Hepatocyte (in vitro differentiated cells): ENCODE measurements at regions not wholly inside any gene's neighbourhood (a gene's known extent, or its start where the extent isn't known, plus 50 kb on each side); places are given as distances from the start of the nearest gene placed in this dataset.
"Not testable (repeated sequence)": the region's sequence is repeated elsewhere in the genome, so short reads cannot be mapped to it uniquely, and the experiment has no call there.

ENCODE experiments used
- DNase-seq: peaks from one replicate; pipeline ENCODE4 v3.0.0-alpha.2; 2016; ENCODE audit warnings: low spot score
- H2AFZ ChIP-seq: fragments of 200-600 bp; sonication (generic); 2 replicates; pipeline ENCODE4 v1.6.0; 2016; ENCODE audit warnings: antibody characterized with exemption, mild to moderate bottlenecking
- H3K27ac ChIP-seq: fragments of 200-600 bp; sonication (generic); 2 replicates; pipeline ENCODE4 v1.5.1; 2016; ENCODE audit warnings: mild to moderate bottlenecking
- H3K27me3 ChIP-seq: fragments of 200-600 bp; sonication (generic); 2 replicates; pipeline ENCODE4 v1.6.1; 2016
- H3K36me3 ChIP-seq: fragments of 200-600 bp; sonication (generic); replicated peaks from 2 replicates; pipeline ENCODE4 v1.5.1; 2016; ENCODE audit warnings: low read depth; ENCODE audit not compliant: insufficient read depth
- H3K4me1 ChIP-seq: fragments of 200-600 bp; sonication (generic); 2 replicates; pipeline ENCODE4 v1.5.1; 2016; ENCODE audit warnings: mild to moderate bottlenecking, moderate library complexity; ENCODE audit not compliant: insufficient read depth
- H3K4me2 ChIP-seq: fragments of 200-600 bp; sonication (generic); 2 replicates; pipeline ENCODE4 v1.6.0; 2016
- H3K4me3 ChIP-seq: fragments of 200-600 bp; sonication (generic); 2 replicates; pipeline ENCODE4 v1.5.1; 2016; ENCODE audit warnings: mild to moderate bottlenecking
- H3K79me2 ChIP-seq: fragments of 200-600 bp; sonication (generic); 2 replicates; pipeline ENCODE4 v1.6.0; 2017; ENCODE audit warnings: mild to moderate bottlenecking
- H3K9me2 ChIP-seq: fragments of 200-600 bp; sonication (generic); replicated peaks from 2 replicates; pipeline ENCODE4 v1.6.0; 2017; ENCODE audit warnings: mild to moderate bottlenecking; ENCODE audit not compliant: insufficient read depth
- H3K9me3 ChIP-seq: fragments of 200-600 bp; sonication (generic); 2 replicates; pipeline ENCODE4 v1.5.1; 2016; ENCODE audit warnings: low read depth, mild to moderate bottlenecking
- H4K20me1 ChIP-seq: fragments of 200-600 bp; sonication (generic); 2 replicates; pipeline ENCODE4 v1.6.0; 2016; ENCODE audit warnings: mild to moderate bottlenecking; ENCODE audit not compliant: insufficient read depth, poor library complexity, severe bottlenecking
- WGBS: methylation state at CpG from one replicate; pipeline ENCODE4 v1.1.6; 2016; ENCODE audit warnings: low lambda C conversion rate; ENCODE audit errors: missing lambda C conversion rate; 5-methylcytosine and 5-hydroxymethylcytosine counted together

DNA sequence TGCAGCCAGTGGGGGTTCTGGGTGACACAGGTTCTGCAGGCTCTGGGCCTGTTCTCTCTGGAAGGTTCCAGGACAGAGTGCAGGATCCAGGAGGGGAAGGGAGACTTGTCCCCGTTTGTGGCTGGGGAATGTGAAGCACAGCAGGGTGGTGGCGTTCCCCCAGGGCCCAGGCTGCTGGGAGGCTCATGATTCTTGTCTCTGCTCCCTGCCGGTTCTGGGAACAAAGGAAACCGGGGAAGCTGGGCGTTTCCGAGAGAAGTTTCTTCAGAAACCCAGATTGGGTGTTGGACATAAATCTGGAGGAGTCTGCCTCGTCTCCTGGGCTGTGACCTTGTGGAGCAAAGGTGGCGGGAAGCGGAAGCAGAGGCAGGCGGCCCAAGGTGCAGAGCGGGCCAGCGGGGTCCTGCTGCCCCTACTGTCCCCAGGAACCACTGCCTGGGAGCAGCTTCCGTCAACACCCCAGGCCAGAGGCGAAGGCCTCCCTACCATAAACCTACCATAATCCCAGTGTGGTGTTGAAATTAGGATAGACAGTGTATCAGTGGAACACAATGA, 4487.2 kb upstream of the TPTE start:
- H3K27ac ChIP-seq, H3K9me3 ChIP-seq: not testable (repeated sequence)

DNA sequence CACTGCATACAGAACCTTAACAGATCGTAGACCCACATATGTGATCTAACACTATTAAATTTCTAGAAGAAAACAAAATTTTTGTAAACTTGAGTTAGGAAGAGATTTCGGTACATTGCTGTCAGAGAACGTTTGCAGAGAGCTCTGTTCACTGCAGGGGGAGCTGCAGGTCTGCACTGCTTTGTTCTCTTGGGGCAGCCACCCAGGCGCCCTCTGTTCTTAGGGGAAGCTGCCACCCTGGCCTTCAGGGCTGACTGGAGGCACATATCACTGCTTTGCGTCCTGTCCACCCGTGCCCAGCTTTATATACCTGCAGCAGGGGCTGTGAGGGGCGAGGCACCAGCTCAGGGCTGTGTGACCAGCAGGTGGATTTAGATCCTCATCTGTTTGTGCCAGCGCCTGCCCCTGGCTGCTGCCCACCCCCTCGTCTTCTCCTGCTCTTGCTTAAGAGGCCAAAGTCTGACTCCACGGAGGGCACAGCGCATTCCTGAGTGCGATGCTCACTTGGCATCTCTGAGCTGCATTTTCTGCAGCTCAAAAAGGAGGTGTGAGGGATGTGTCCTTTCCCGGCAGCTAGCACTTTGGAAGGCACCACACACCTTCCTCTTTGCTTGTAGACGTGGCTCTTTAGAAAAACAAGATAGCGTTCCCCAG, 4486.4 kb upstream of the TPTE start:
- not testable (repeated sequence) for H2AFZ ChIP-seq, H4K20me1 ChIP-seq, DNase-seq, H3K9me2 ChIP-seq, H3K79me2 ChIP-seq, H3K36me3 ChIP-seq, H3K4me2 ChIP-seq, H3K4me3 ChIP-seq, H3K4me1 ChIP-seq, H3K27ac ChIP-seq, H3K9me3 ChIP-seq, H3K27me3 ChIP-seq
- WGBS: no CpG with 5 or more reads among the region's 15 CpGs

More for the DNA sequence above, 4487.2 kb upstream of the TPTE start:
- not testable (repeated sequence) for H3K4me1 ChIP-seq, H3K79me2 ChIP-seq, H3K4me3 ChIP-seq, H2AFZ ChIP-seq, H3K9me2 ChIP-seq, H3K36me3 ChIP-seq, H3K4me2 ChIP-seq, H3K27me3 ChIP-seq, H4K20me1 ChIP-seq, DNase-seq
- WGBS: no CpG with 5 or more reads among the region's 14 CpGs

DNA sequence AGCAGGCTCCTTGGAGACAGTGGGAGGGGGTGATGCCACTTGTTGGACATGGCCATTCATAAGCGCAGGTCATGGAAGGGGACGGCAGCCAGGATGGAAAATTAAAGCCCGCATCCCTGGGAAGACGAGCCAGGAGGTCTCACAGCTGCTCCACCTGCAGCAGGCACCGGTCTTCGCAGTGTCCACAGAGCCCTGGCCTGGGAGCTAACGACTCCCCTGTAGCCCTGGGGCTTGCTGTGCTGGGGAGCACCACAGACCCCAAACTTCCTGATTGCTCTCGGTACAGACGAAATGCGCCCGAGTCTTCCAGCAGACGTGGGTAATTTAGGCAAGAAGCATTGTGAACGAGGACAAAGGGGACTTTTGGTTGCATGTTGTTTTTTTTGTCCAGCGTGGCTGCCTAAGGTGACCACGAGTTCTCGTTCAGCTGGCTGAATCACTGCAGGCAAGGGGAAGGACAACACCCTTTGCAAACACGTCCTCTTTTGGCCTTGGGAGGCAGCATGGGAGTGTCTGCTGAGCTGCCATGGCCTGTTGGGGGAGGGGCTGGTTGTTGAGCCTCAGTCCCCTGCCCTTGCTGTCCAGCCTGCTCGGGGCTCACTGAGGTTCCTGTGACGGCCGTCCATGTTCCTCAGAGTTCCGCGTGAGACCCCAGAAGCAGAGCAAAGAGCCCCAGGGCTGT, 4485.8 kb upstream of the TPTE start:
- not testable (repeated sequence) for H3K27ac ChIP-seq, H3K79me2 ChIP-seq, H4K20me1 ChIP-seq, H3K27me3 ChIP-seq, H3K4me1 ChIP-seq, H3K36me3 ChIP-seq, H2AFZ ChIP-seq, H3K9me2 ChIP-seq, DNase-seq, H3K4me3 ChIP-seq, H3K4me2 ChIP-seq, H3K9me3 ChIP-seq
- no CpG with 5 or more reads among the region's 22 CpGs for WGBS

- H3K4me2 ChIP-seq, H4K20me1 ChIP-seq, H3K4me1 ChIP-seq, H3K36me3 ChIP-seq, H3K27ac ChIP-seq, H3K4me3 ChIP-seq, H3K9me2 ChIP-seq, H3K79me2 ChIP-seq, H3K27me3 ChIP-seq, H3K9me3 ChIP-seq, H2AFZ ChIP-seq, DNase-seq: not testable (repeated sequence)
- no CpG with 5 or more reads among the region's 8 CpGs for WGBS
These were observed 4482.2 kb upstream of the TPTE start for GRCh38 chr21:6039224-6039623.

DNA sequence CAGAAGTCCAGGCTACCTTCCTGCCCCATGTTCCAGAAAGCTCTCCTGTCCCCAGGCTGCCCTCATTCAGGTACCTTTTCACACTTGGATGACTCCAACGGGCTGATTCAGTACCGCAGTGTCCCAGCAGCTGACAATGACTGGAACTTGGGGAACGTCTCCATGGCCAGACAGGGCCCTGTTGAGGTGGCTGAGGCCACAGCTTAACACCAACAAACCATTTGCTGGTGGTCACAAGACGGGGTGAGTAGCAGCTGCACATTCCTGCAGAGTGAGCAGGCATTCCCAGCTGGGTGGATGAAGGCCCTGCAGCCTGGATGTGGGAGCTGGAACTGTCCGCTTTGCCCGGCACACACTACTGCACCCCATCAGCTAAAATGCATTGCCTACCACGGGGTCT, 4481.3 kb upstream of the TPTE start:
- H3K4me2 ChIP-seq, H3K27me3 ChIP-seq, H3K27ac ChIP-seq, H3K9me3 ChIP-seq, H3K4me3 ChIP-seq, H3K9me2 ChIP-seq, DNase-seq, H3K4me1 ChIP-seq, H2AFZ ChIP-seq, H3K79me2 ChIP-seq, H4K20me1 ChIP-seq, H3K36me3 ChIP-seq: not testable (repeated sequence)
- WGBS: no CpG with 5 or more reads among the region's 7 CpGs

DNA sequence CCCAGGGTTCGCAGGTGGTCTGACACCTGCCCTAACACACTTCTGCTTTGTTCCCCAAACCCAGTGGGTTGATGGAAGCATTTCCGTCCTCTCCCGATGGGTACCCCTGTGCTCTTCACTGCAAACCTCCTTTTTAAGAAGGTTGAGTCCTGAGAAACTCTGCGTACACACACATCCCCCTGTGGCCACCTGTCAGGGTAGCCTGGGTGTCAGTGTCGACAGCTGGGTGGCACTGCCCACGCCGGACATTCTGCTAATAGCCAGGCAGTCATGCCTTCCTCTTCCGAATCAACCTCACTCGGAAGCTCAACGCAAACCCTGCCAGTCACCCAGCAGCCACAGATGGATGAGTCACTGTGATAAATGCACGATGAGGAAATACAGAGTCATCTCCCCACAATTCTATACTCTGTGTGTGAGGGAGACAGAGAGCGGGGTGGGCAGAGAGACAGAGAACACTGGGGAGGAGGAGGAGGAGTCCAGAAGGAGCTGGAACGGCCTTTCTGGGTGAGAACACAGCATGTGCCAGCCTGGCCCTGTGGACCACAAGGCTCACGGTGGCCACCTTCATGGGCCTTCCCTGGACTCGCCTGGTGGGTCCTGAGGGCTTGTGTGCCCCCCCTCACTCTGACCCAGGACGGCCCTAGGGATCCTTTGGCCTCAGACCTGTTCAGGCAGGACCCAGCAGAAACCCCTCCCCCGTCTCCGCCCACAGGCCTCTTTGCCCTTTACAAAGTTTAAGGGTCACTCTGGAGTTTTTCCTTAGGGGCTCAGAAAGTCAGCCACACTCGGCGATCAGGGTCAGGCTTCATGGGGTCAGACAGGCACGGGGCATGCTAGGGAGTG, 4477.7 kb upstream of the TPTE start:
- 84% methylated on average over 3 of the region's 21 CpGs for WGBS
- H3K4me2 ChIP-seq, H3K27me3 ChIP-seq, H3K4me1 ChIP-seq, H3K9me2 ChIP-seq, H3K79me2 ChIP-seq, H3K4me3 ChIP-seq, H4K20me1 ChIP-seq, H2AFZ ChIP-seq, H3K27ac ChIP-seq, DNase-seq, H3K9me3 ChIP-seq, H3K36me3 ChIP-seq: not testable (repeated sequence)

- H3K27ac ChIP-seq, H4K20me1 ChIP-seq, H3K4me2 ChIP-seq, DNase-seq, H3K4me3 ChIP-seq, H3K36me3 ChIP-seq, H3K4me1 ChIP-seq, H3K79me2 ChIP-seq, H3K9me3 ChIP-seq, H2AFZ ChIP-seq, H3K9me2 ChIP-seq, H3K27me3 ChIP-seq: not testable (repeated sequence)
- no CpG with 5 or more reads among the region's 13 CpGs for WGBS
These were observed 4476.7 kb upstream of the TPTE start for GRCh38 chr21:6044695-6045094.

DNA sequence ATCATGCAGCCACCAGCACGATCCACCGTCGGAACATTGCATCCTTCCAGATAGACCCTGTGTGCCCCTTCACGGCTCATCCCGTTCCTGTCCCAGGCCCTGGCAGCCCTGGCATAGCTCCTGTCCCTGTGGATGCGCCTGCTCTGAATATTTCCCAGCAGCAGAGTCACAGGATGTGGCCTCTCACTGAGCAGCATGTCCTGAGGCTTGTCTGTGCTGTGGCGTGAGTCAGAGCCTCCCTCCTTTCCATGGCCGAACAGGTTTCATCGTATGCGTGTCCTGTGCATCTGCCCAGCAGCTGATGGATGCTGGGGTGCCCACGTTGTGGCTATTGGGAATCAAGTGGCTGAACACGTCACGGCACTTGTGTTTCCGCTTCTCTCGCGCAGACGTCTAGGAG, 4471.5 kb upstream of the TPTE start:
- H3K4me2 ChIP-seq, H3K9me3 ChIP-seq, H3K27ac ChIP-seq, H3K36me3 ChIP-seq, H3K4me3 ChIP-seq, H3K79me2 ChIP-seq, H2AFZ ChIP-seq, H3K9me2 ChIP-seq, H4K20me1 ChIP-seq, DNase-seq, H3K27me3 ChIP-seq, H3K4me1 ChIP-seq: not testable (repeated sequence)
- WGBS: no CpG with 5 or more reads among the region's 17 CpGs
